22Rv1 (cell line): ENCODE measurements at regions not wholly inside any gene's neighbourhood (a gene's known extent, or its start where the extent isn't known, plus 50 kb on each side); places are given as distances from the start of the nearest gene placed in this dataset.
A peak's percentile ranks its signal among the peaks of the same experiment; 100 is the strongest.
"Not testable (repeated sequence)": the region's sequence is repeated elsewhere in the genome, so short reads cannot be mapped to it uniquely, and the experiment has no call there.

Experiments used
- H3K27ac ChIP-seq: fragments of 450-650 bp; 2 replicates; pipeline ENCODE4 v1.5.1; 2017
- CTCF ChIP-seq: fragments of 450-650 bp; IDR thresholded peaks from 2 replicates; pipeline ENCODE4 v1.5.1; 2017; ENCODE audit warnings: mild to moderate bottlenecking
- ZFX ChIP-seq: fragments of 450-650 bp; IDR thresholded peaks from 2 replicates; pipeline ENCODE4 v1.6.1; 2017; ENCODE audit warnings: antibody characterized with exemption, borderline replicate concordance

- TF ChIP-seq CTCF (no peak), ZFX (no peak)
- H3K27ac ChIP-seq: no peak overlapping the region
Measured at GRCh38 chr10:90286406-90286805, 571.4 kb downstream of the HTR7 start.

- TF ChIP-seq ZFX (no peak), CTCF (no peak)
- H3K27ac ChIP-seq: no peak overlapping the region
Measured at GRCh38 chr10:90286941-90287340, 570.9 kb downstream of the HTR7 start.

GRCh38 chr10:90288391-90288933 is 569.4 kb downstream of the HTR7 start:
- TF ChIP-seq ZFX (no peak), CTCF (peak; percentile 23; the same call in 1 of the 2 replicates)
- no peak overlapping the region for H3K27ac ChIP-seq

- H3K27ac ChIP-seq: no peak overlapping the region
- TF ChIP-seq CTCF: no peak
- no peak for TF ChIP-seq ZFX
Measured at GRCh38 chr10:90289037-90289436, 568.8 kb downstream of the HTR7 start.

- TF ChIP-seq CTCF (no peak), ZFX (no peak)
- H3K27ac ChIP-seq: no peak overlapping the region
Measured at GRCh38 chr10:90293616-90294015, 564.2 kb downstream of the HTR7 start.

GRCh38 chr10:90294821-90295540 is 562.9 kb downstream of the HTR7 start:
- not testable (repeated sequence) for H3K27ac ChIP-seq

GRCh38 chr10:90302031-90302430 is 555.8 kb downstream of the HTR7 start:
- not testable (repeated sequence) for H3K27ac ChIP-seq

- H3K27ac ChIP-seq: no peak overlapping the region
- no peak for TF ChIP-seq CTCF
- no peak for TF ChIP-seq ZFX
Measured at GRCh38 chr10:90302758-90303481, 554.9 kb downstream of the HTR7 start.
